ENCODE measurements at regions not wholly inside any gene's neighbourhood (a gene's known extent, or its start where the extent isn't known, plus 50 kb on each side); places are given as distances from the start of the nearest gene placed in this dataset.

- H3K36me3 Mint-ChIP-seq = no peaks in the 10 kb centered on the region
- H3K27me3 Mint-ChIP-seq = no peaks in the 10 kb centered on the region
- no peaks in the 10 kb centered on the region for H3K4me1 Mint-ChIP-seq (ENCODE audit: unreplicated experiment)
- TF ChIP-seq CTCF (conservative IDR thresholded peaks at IDR 0.05) = no peak
- H3K27ac Mint-ChIP-seq = no peak overlapping the region
- DNase-seq (ENCODE audit: extremely low spot score, unreplicated experiment) = no peak
- H3K9me3 Mint-ChIP-seq = peaks cover 10% of the 10 kb centered on the region
- H3K4me3 Mint-ChIP-seq = no peak overlapping the region
Measured at GRCh38 chr5:111563031-111563822, 50.9 kb upstream of the STARD4 start.

GRCh38 chr5:111562561-111562960, 50.2 kb upstream of the STARD4 start:
- Mint-ChIP-seq H3K4me1 (ENCODE audit: unreplicated experiment) (no peaks in the 10 kb centered on the region), H3K27ac (no peak overlapping the region), H3K36me3 (no peaks in the 10 kb centered on the region), H3K9me3 (peaks cover 10% of the 10 kb centered on the region), H3K4me3 (no peak overlapping the region), H3K27me3 (no peaks in the 10 kb centered on the region)
- no peak for DNase-seq (ENCODE audit: extremely low spot score, unreplicated experiment)
- TF ChIP-seq CTCF (conservative IDR thresholded peaks at IDR 0.05) = no peak

All from type B pancreatic cell (in vitro differentiated cells).